KMS-11 (cell line): ENCODE measurements at regions not wholly inside any gene's neighbourhood (a gene's known extent, or its start where the extent isn't known, plus 50 kb on each side); places are given as distances from the start of the nearest gene placed in this dataset.

Experiments used
- H2AFZ ChIP-seq: fragments of 200-600 bp; sonication (generic); 2 replicates; pipeline ENCODE4 v1.6.1; 2016; ENCODE audit warnings: antibody characterized with exemption, mixed run types, low read depth
- H3K27ac ChIP-seq: fragments of 200-600 bp; sonication (generic); 2 replicates; pipeline ENCODE4 v1.6.1; 2016; ENCODE audit warnings: mild to moderate bottlenecking, mixed run types
- H3K27me3 ChIP-seq: fragments of 200-600 bp; sonication (generic); 2 replicates; pipeline ENCODE4 v1.6.1; 2017; ENCODE audit warnings: mild to moderate bottlenecking, low read depth, mixed run types, moderate library complexity; ENCODE audit not compliant: insufficient read depth
- H3K36me3 ChIP-seq: fragments of 200-600 bp; sonication (generic); 2 replicates; pipeline ENCODE4 v1.6.1; 2017; ENCODE audit warnings: mild to moderate bottlenecking, mixed run types; ENCODE audit not compliant: insufficient read depth
- H3K4me1 ChIP-seq: fragments of 200-600 bp; sonication (generic); 2 replicates; pipeline ENCODE4 v1.6.1; 2016; ENCODE audit warnings: mild to moderate bottlenecking, low read depth, mixed run types; ENCODE audit not compliant: poor library complexity, severe bottlenecking
- H3K4me2 ChIP-seq: fragments of 200-600 bp; sonication (generic); 2 replicates; pipeline ENCODE4 v1.7.0; 2016; ENCODE audit warnings: mild to moderate bottlenecking, mixed run types
- H3K4me3 ChIP-seq: fragments of 200-600 bp; sonication (generic); IDR thresholded peaks from 2 replicates; pipeline ENCODE4 v1.6.1; 2017; ENCODE audit warnings: low read depth, low read length, mixed read lengths; ENCODE audit not compliant: insufficient read depth
- H3K79me2 ChIP-seq: fragments of 200-600 bp; sonication (generic); 2 replicates; pipeline ENCODE4 v1.6.1; 2016; ENCODE audit warnings: low read depth, mixed run types; ENCODE audit not compliant: insufficient read depth
- H3K9ac ChIP-seq: fragments of 200-600 bp; sonication (generic); 2 replicates; pipeline ENCODE4 v1.6.1; 2016; ENCODE audit warnings: mild to moderate bottlenecking, mixed run types
- H4K20me1 ChIP-seq: fragments of 200-600 bp; sonication (generic); 2 replicates; pipeline ENCODE4 v1.6.1; 2016; ENCODE audit warnings: mild to moderate bottlenecking, mixed run types; ENCODE audit not compliant: insufficient read depth
- CTCF ChIP-seq: fragments of 200-600 bp; sonication (generic); conservative IDR thresholded peaks from 2 replicates; pipeline ENCODE4 v1.6.1; 2017; ENCODE audit warnings: low read depth, mild to moderate bottlenecking, antibody characterized with exemption, low read length, moderate library complexity, mixed read lengths

DNA sequence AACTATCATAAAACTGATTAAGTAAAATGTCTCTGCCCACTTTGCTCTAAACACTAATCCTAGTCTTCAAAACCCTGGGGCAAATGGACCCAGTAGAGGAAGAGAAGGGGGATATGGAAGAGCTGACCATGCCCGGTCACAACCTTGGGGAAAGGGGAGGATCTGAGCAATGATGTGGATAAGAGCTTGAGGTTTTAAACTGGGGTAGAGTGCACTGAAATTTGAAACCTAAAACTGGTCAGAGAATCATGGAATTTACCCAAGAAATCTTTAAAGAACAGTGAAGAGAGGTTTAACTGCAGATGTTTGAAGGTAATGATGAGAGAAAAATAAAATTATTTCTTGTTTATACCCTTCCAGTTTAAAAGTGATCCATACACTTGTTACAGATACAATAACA, 110.8 kb downstream of the MRPS30 start:
- Histone ChIP-seq H3K36me3 (no peaks in the 10 kb centered on the region), H3K27ac (no peak overlapping the region), H3K4me2 (no peak overlapping the region)

GRCh38 chr5:44927115-44927733, 118.5 kb downstream of the MRPS30 start:
- H3K4me3 ChIP-seq: no peak overlapping the region
- H3K27ac ChIP-seq: no peak overlapping the region
- H4K20me1 ChIP-seq: no peaks in the 10 kb centered on the region
- no peaks in the 10 kb centered on the region for H3K79me2 ChIP-seq
- no peaks in the 10 kb centered on the region for H3K36me3 ChIP-seq
- peaks cover 5% of the 10 kb centered on the region for H3K4me1 ChIP-seq
- no peaks in the 10 kb centered on the region for H3K27me3 ChIP-seq
- TF ChIP-seq CTCF: no peak
- no peak overlapping the region for H2AFZ ChIP-seq
- no peak overlapping the region for H3K9ac ChIP-seq
- H3K4me2 ChIP-seq: no peak overlapping the region

More for the DNA sequence above, 110.8 kb downstream of the MRPS30 start:
- Histone ChIP-seq H2AFZ (no peak overlapping the region), H3K4me1 (no peaks in the 10 kb centered on the region), H3K9ac (no peak overlapping the region), H3K27me3 (no peaks in the 10 kb centered on the region), H3K79me2 (no peaks in the 10 kb centered on the region), H3K4me3 (no peak overlapping the region), H4K20me1 (no peaks in the 10 kb centered on the region)
- TF ChIP-seq CTCF: no peak

GRCh38 chr5:44932922-44933585, 124.3 kb downstream of the MRPS30 start:
- Histone ChIP-seq H2AFZ (peak overlapping the region; percentile 24; the same call in 1 of the 2 replicates), H3K4me3 (no peak overlapping the region)
- no peak for TF ChIP-seq CTCF

GRCh38 chr5:44933686-44934085, 124.9 kb downstream of the MRPS30 start:
- Histone ChIP-seq H3K4me3 (no peak overlapping the region), H2AFZ (peak overlapping the region; percentile 24; the same call in 1 of the 2 replicates), H3K4me2 (peak overlapping the region; percentile 66), H3K9ac (no peak overlapping the region), H3K36me3 (no peaks in the 10 kb centered on the region), H3K27me3 (no peaks in the 10 kb centered on the region), H3K79me2 (no peaks in the 10 kb centered on the region), H3K27ac (peak overlapping the region; percentile 35; the same call in 1 of the 2 replicates), H3K4me1 (peaks cover 23% of the 10 kb centered on the region), H4K20me1 (no peaks in the 10 kb centered on the region)
- no peak for TF ChIP-seq CTCF

More at GRCh38 chr5:44932922-44933585, 124.3 kb downstream of the MRPS30 start:
- Histone ChIP-seq H3K4me1 (peaks cover 23% of the 10 kb centered on the region), H4K20me1 (no peaks in the 10 kb centered on the region), H3K27me3 (no peaks in the 10 kb centered on the region), H3K79me2 (no peaks in the 10 kb centered on the region), H3K36me3 (no peaks in the 10 kb centered on the region), H3K27ac (peak overlapping the region; percentile 35; the same call in 1 of the 2 replicates), H3K4me2 (peak overlapping the region; percentile 66), H3K9ac (peak overlapping the region; percentile 25; the same call in 1 of the 2 replicates)
